ENCODE measurements at regions not wholly inside any gene's neighbourhood (a gene's known extent, or its start where the extent isn't known, plus 50 kb on each side); places are given as distances from the start of the nearest gene placed in this dataset.

GRCh38 chr9:29648601-29649000 lies 2075.3 kb upstream of the C9orf72 start:
- no peak overlapping the region for H3K27ac ChIP-seq
- ATAC-seq: no peak

DNA sequence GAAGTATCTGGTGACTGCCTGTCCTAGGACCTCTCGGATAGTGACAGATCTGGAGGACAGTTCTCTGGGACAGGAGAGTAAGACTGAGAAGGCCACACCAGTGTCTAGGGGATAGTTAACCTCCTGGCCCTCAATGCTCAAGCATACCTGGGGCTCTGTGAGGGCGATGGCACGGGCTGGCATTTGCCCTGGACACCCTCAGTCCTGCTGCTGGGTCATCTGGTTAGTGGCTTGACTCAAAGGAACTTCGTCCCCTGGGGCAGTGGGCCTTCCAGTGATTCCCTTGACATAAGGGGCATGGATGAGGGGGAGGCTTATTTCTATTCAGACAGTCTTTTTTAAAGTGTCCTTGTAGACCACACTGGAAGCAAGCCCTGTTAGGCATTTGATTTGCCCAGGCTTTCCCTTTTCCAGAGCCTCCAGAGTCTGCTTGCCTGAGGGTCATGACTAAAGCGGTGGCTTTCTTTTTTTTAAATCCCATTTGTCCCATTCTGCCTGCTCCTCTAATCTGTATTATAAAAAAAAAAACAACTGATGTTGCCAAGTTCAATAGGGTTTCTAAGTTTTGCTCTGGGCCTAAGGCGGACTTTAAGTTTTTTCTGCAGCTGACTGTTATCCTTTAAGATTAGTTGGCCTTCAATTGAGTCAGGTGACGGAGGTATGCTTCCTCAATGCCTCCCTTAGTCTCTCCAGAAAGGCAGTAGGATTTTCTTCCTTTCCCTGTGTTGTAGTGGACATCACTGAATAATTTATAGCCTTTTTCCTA lies 2083.5 kb upstream of the C9orf72 start:
- no peaks in the 10 kb centered on the region for H3K36me3 ChIP-seq
- H3K4me1 ChIP-seq: no peaks in the 10 kb centered on the region
- no peak for TF ChIP-seq CTCF (IDR thresholded peaks at IDR 0.05)
- no peak for DNase-seq
- H3K4me3 ChIP-seq: no peak overlapping the region
- no peaks in the 10 kb centered on the region for H3K9me3 ChIP-seq
- no peaks in the 10 kb centered on the region for H3K27me3 ChIP-seq (ENCODE audit: low read depth)
- no peak overlapping the region for H3K27ac ChIP-seq
- ATAC-seq: no peak
- intact Hi-C loops (cut with DNase I): no loop called here

More at GRCh38 chr9:29648601-29649000, 2075.3 kb upstream of the C9orf72 start:
- Histone ChIP-seq H3K4me1 (no peaks in the 10 kb centered on the region), H3K4me3 (no peak overlapping the region), H3K9me3 (no peaks in the 10 kb centered on the region), H3K36me3 (no peaks in the 10 kb centered on the region), H3K27me3 (ENCODE audit: low read depth) (no peaks in the 10 kb centered on the region)
- intact Hi-C loops (cut with DNase I): no loop called here
- no peak for TF ChIP-seq CTCF (IDR thresholded peaks at IDR 0.05)
- DNase-seq: no peak

- intact Hi-C loops (cut with DNase I): no loop called here
- no peak for DNase-seq
- Histone ChIP-seq H3K36me3 (no peaks in the 10 kb centered on the region), H3K4me1 (no peaks in the 10 kb centered on the region), H3K27me3 (ENCODE audit: low read depth) (no peaks in the 10 kb centered on the region), H3K4me3 (no peak overlapping the region), H3K9me3 (no peaks in the 10 kb centered on the region), H3K27ac (no peak overlapping the region)
- ATAC-seq: no peak
- TF ChIP-seq CTCF (IDR thresholded peaks at IDR 0.05): no peak
Observed at GRCh38 chr9:29657821-29658220, 2084.5 kb upstream of the C9orf72 start.

GRCh38 chr9:29659014-29659413 lies 2085.7 kb upstream of the C9orf72 start:
- intact Hi-C loops (cut with DNase I): no loop called here
- Histone ChIP-seq H3K4me3 (no peak overlapping the region), H3K27ac (no peak overlapping the region), H3K27me3 (ENCODE audit: low read depth) (no peaks in the 10 kb centered on the region), H3K36me3 (no peaks in the 10 kb centered on the region), H3K4me1 (no peaks in the 10 kb centered on the region), H3K9me3 (no peaks in the 10 kb centered on the region)
- ATAC-seq (no peak), DNase-seq (no peak)
- no peak for TF ChIP-seq CTCF (IDR thresholded peaks at IDR 0.05)

- Histone ChIP-seq H3K9me3 (no peaks in the 10 kb centered on the region), H3K4me1 (no peaks in the 10 kb centered on the region), H3K27ac (no peak overlapping the region), H3K27me3 (ENCODE audit: low read depth) (no peaks in the 10 kb centered on the region), H3K36me3 (no peaks in the 10 kb centered on the region), H3K4me3 (no peak overlapping the region)
- TF ChIP-seq CTCF (IDR thresholded peaks at IDR 0.05): no peak
- intact Hi-C loops (cut with DNase I): no loop called here
- DNase-seq (no peak), ATAC-seq (no peak)
Observed at GRCh38 chr9:29659736-29660135, 2086.5 kb upstream of the C9orf72 start.
